ENCODE measurements at regions not wholly inside any gene's neighbourhood (a gene's known extent, or its start where the extent isn't known, plus 50 kb on each side); places are given as distances from the start of the nearest gene placed in this dataset.
"Not testable (repeated sequence)": the region's sequence is repeated elsewhere in the genome, so short reads cannot be mapped to it uniquely, and the experiment has no call there.

- TF ChIP-seq CTCF (optimal IDR thresholded peaks at IDR 0.05 in 1 of 3, IDR thresholded peaks at IDR 0.05 in 1 of 3, conservative IDR thresholded peaks at IDR 0.05 in 1 of 3; ENCODE audit: extremely low read depth in 1 of 3, insufficient read depth in 2 of 3, low read length in 3 of 3); EZH2 (IDR thresholded peaks at IDR 0.05; ENCODE audit: low read length): not testable (repeated sequence)
Measured at GRCh38 chr1:149700220-149700619, 82.3 kb upstream of the FCGR1A start.
